GM19025 (cell line): ENCODE measurements at regions not wholly inside any gene's neighbourhood (a gene's known extent, or its start where the extent isn't known, plus 50 kb on each side); places are given as distances from the start of the nearest gene placed in this dataset.
A peak's percentile ranks its signal among the peaks of the same experiment; 100 is the strongest.

ENCODE experiments used
- ATAC-seq: cut with Tn5 transposase; IDR thresholded peaks from one replicate; pipeline ENCODE4 v1.9.1; 2021; ENCODE audit warnings: mild to moderate bottlenecking, low read depth, moderate library complexity; ENCODE audit not compliant: unreplicated experiment

GRCh38 chr6:208364-208763 is 83.9 kb upstream of the DUSP22 start:
- no peak for ATAC-seq

GRCh38 chr6:208938-209337 is 83.3 kb upstream of the DUSP22 start:
- ATAC-seq = no peak

- peak; percentile 80 for ATAC-seq
Measured at GRCh38 chr6:209432-210103, 82.7 kb upstream of the DUSP22 start.

- no peak for ATAC-seq
Measured at GRCh38 chr6:210104-210456, 82.2 kb upstream of the DUSP22 start.

GRCh38 chr6:210778-211374 is 81.4 kb upstream of the DUSP22 start:
- ATAC-seq = no peak

- ATAC-seq = no peak
Measured at GRCh38 chr6:211871-212497, 80.3 kb upstream of the DUSP22 start.

GRCh38 chr6:213284-213683 is 79.0 kb upstream of the DUSP22 start:
- ATAC-seq = no peak

- ATAC-seq = no peak
Measured at GRCh38 chr6:214428-214827, 77.9 kb upstream of the DUSP22 start.

- no peak for ATAC-seq
Measured at GRCh38 chr6:215335-216034, 76.8 kb upstream of the DUSP22 start.

GRCh38 chr6:217048-217659 is 75.1 kb upstream of the DUSP22 start:
- ATAC-seq = no peak

- no peak for ATAC-seq
Measured at GRCh38 chr6:218153-219018, 73.9 kb upstream of the DUSP22 start.

- ATAC-seq = no peak
Measured at GRCh38 chr6:219019-219570, 73.2 kb upstream of the DUSP22 start.

GRCh38 chr6:219641-220198 is 72.6 kb upstream of the DUSP22 start:
- ATAC-seq = no peak

GRCh38 chr6:220312-220711 is 72.0 kb upstream of the DUSP22 start:
- no peak for ATAC-seq

GRCh38 chr6:220721-221475 is 71.4 kb upstream of the DUSP22 start:
- ATAC-seq = no peak

GRCh38 chr6:221531-222349 is 70.5 kb upstream of the DUSP22 start:
- no peak for ATAC-seq

- no peak for ATAC-seq
Measured at GRCh38 chr6:222468-222867, 69.8 kb upstream of the DUSP22 start.

- no peak for ATAC-seq
Measured at GRCh38 chr6:223136-223535, 69.2 kb upstream of the DUSP22 start.
